ENCODE measurements at regions not wholly inside any gene's neighbourhood (a gene's known extent, or its start where the extent isn't known, plus 50 kb on each side); places are given as distances from the start of the nearest gene placed in this dataset.

DNA sequence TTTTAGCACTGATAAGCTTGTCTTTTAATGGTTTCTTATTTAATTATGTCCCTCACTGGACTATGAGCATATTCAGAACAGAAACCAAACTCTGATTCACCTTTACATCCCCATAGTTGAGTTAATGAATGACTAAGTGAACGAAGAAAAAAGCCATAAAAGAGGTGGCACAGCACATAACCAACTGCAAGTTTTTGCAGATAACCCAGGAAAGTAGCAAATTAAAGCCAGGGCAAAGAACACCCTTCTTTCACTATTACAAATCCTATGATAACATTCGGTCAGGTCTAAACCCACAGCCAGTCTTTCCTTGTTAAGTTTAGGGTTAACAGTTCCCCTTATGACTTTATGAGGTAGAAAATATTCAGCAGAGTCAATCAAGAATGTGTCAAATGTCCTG is 102.7 kb downstream of the RIN2 start:
- 86 to 93% methylated on average over 2 of the region's 2 CpGs for WGBS, 2 donors
- no peak for ATAC-seq (ENCODE audit: insufficient read depth, low FRiP score)
- no peak overlapping the region for H3K27ac ChIP-seq (ENCODE audit: low read depth in 1 of 2, low read length in 1 of 2)
- no peak overlapping the region for H3K9ac ChIP-seq (ENCODE audit: insufficient read depth in 1 of 2, low read length in 2 of 2)
- TF ChIP-seq, protein P1, sequence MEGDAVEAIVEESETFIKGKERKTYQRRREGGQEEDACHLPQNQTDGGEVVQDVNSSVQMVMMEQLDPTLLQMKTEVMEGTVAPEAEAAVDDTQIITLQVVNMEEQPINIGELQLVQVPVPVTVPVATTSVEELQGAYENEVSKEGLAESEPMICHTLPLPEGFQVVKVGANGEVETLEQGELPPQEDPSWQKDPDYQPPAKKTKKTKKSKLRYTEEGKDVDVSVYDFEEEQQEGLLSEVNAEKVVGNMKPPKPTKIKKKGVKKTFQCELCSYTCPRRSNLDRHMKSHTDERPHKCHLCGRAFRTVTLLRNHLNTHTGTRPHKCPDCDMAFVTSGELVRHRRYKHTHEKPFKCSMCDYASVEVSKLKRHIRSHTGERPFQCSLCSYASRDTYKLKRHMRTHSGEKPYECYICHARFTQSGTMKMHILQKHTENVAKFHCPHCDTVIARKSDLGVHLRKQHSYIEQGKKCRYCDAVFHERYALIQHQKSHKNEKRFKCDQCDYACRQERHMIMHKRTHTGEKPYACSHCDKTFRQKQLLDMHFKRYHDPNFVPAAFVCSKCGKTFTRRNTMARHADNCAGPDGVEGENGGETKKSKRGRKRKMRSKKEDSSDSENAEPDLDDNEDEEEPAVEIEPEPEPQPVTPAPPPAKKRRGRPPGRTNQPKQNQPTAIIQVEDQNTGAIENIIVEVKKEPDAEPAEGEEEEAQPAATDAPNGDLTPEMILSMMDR (IDR thresholded peaks at IDR 0.05; ENCODE audit: control extremely low read depth, extremely low read depth), result no peak
- no peak for DNase-seq
- no peaks in the 10 kb centered on the region for H3K27me3 ChIP-seq (ENCODE audit: control insufficient read depth in 3 of 3, insufficient read depth in 3 of 3, low read length in 2 of 3)
- no peaks in the 10 kb centered on the region for H3K9me3 ChIP-seq (ENCODE audit: control insufficient read depth in 4 of 4, insufficient read depth in 3 of 4, low read length in 3 of 4)
- H3K4me3 ChIP-seq, result no peak overlapping the region
- H3K4me1 ChIP-seq (ENCODE audit: control insufficient read depth in 5 of 5, insufficient read depth in 5 of 5, low read length in 5 of 5), result peaks cover 0 to 3% (median 0%) of the 10 kb centered on the region in 5 donors
- H3K36me3 ChIP-seq (ENCODE audit: control insufficient read depth in 4 of 4, insufficient read depth in 4 of 4, low read length in 4 of 4), result no peaks in the 10 kb centered on the region

DNA sequence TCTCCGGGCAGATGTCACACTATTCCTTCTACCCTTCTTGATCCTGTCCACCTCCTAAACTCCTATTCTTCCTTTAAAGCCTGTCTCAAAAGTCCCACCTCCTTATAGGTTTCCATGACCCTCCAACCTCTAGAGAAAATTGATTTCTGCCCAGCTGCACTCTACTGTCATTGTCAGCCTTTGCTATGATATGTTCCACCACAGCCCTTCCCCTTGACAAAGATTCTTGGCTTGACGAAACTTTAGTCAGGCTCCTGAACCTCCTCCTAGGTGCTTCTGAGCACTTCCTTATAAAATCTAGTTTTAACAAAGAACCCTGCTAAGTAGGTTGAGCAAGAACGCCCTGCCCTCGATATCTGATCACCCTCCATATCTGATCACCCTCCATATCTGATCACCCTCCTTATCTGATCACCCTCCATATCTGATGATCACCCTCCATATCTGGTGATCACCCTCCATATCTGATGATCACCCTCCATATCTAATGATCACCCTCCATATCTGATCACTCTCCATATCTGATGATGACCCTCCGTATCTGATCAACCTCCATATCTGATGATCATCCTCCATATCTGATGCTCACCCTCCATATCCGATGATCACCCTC is 103.2 kb downstream of the RIN2 start:
- H3K4me3 ChIP-seq, result no peak overlapping the region
- 89 to 96% methylated on average over 6 of the region's 6 CpGs for WGBS, 2 donors
- TF ChIP-seq, protein P1 (IDR thresholded peaks at IDR 0.05; ENCODE audit: control extremely low read depth, extremely low read depth), result no peak
- ATAC-seq (ENCODE audit: insufficient read depth, low FRiP score) (no peak), DNase-seq (no peak)
- H3K27ac ChIP-seq (ENCODE audit: low read depth in 1 of 2, low read length in 1 of 2), result no peak overlapping the region
- H3K27me3 ChIP-seq (ENCODE audit: control insufficient read depth in 3 of 3, insufficient read depth in 3 of 3, low read length in 2 of 3), result no peaks in the 10 kb centered on the region
- no peak overlapping the region for H3K9ac ChIP-seq (ENCODE audit: insufficient read depth in 1 of 2, low read length in 2 of 2)
- peaks cover 0 to 3% (median 0%) of the 10 kb centered on the region in 5 donors for H3K4me1 ChIP-seq (ENCODE audit: control insufficient read depth in 5 of 5, insufficient read depth in 5 of 5, low read length in 5 of 5)
- no peaks in the 10 kb centered on the region for H3K36me3 ChIP-seq (ENCODE audit: control insufficient read depth in 4 of 4, insufficient read depth in 4 of 4, low read length in 4 of 4)
- H3K9me3 ChIP-seq (ENCODE audit: control insufficient read depth in 4 of 4, insufficient read depth in 3 of 4, low read length in 3 of 4), result no peaks in the 10 kb centered on the region

DNA sequence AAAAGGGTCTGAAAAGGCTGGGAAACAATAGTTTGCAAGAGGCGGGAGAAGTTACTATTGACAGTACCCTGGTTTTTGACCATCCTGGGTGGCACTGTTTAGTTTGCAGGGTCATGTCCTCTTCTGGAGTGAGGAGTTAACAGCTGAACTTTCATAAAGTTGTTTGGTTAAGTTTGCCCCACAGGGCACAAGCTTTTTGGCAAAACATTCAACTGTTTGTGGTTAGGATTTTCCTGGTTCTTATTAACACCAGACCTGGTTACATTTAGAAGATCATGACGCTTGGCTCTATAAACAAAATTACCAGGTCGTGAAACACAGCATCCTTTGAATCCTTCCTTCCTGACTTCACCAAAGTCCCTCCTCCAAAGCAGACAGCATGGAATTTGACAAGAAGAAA is 106.1 kb downstream of the RIN2 start:
- Histone ChIP-seq H3K36me3 (ENCODE audit: control insufficient read depth in 4 of 4, insufficient read depth in 4 of 4, low read length in 4 of 4) (no peaks in the 10 kb centered on the region), H3K4me1 (ENCODE audit: control insufficient read depth in 5 of 5, insufficient read depth in 5 of 5, low read length in 5 of 5) (no peaks in the 10 kb centered on the region), H3K9me3 (ENCODE audit: control insufficient read depth in 4 of 4, insufficient read depth in 3 of 4, low read length in 3 of 4) (no peaks in the 10 kb centered on the region), H3K4me3 (no peak overlapping the region), H3K9ac (ENCODE audit: insufficient read depth in 1 of 2, low read length in 2 of 2) (no peak overlapping the region), H3K27me3 (ENCODE audit: control insufficient read depth in 3 of 3, insufficient read depth in 3 of 3, low read length in 2 of 3) (no peaks in the 10 kb centered on the region), H3K27ac (ENCODE audit: low read depth in 1 of 2, low read length in 1 of 2) (no peak overlapping the region)
- TF ChIP-seq, protein P1 (IDR thresholded peaks at IDR 0.05; ENCODE audit: control extremely low read depth, extremely low read depth), result no peak
- 41 to 53% methylated on average over 3 of the region's 3 CpGs for whole genome bisulfite sequencing, 2 donors
- DNase-seq (no peak), ATAC-seq (ENCODE audit: insufficient read depth, low FRiP score) (no peak)

DNA sequence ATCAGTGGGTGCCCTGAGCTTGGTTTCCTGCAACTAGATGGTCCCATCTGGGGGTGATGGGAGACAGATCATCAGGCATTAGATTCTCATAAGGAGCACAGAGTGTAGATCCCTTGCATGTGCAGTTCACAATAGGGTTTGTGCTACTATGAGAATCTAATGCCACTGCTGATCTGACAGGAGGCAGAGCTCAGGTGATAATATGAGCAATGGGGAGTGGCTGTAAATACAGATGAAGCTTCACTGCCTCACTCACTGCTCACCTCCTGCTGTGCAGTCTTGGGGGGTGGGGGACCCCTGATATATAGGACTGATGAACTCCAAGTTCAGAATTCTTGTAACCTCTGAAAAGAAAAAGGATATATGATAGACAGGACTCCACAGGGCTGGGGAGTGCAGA is 108.0 kb downstream of the RIN2 start:
- TF ChIP-seq, protein P1 (IDR thresholded peaks at IDR 0.05; ENCODE audit: control extremely low read depth, extremely low read depth), result no peak
- no peak overlapping the region for H3K27ac ChIP-seq (ENCODE audit: low read depth in 1 of 2, low read length in 1 of 2)
- H3K4me3 ChIP-seq, result no peak overlapping the region
- H3K9ac ChIP-seq (ENCODE audit: insufficient read depth in 1 of 2, low read length in 2 of 2), result no peak overlapping the region
- no peak for DNase-seq
- H3K27me3 ChIP-seq (ENCODE audit: control insufficient read depth in 3 of 3, insufficient read depth in 3 of 3, low read length in 2 of 3), result no peaks in the 10 kb centered on the region
- no peaks in the 10 kb centered on the region for H3K9me3 ChIP-seq (ENCODE audit: control insufficient read depth in 4 of 4, insufficient read depth in 3 of 4, low read length in 3 of 4)
- H3K4me1 ChIP-seq (ENCODE audit: control insufficient read depth in 5 of 5, insufficient read depth in 5 of 5, low read length in 5 of 5), result no peaks in the 10 kb centered on the region
- no peak for ATAC-seq (ENCODE audit: insufficient read depth, low FRiP score)
- no peaks in the 10 kb centered on the region for H3K36me3 ChIP-seq (ENCODE audit: control insufficient read depth in 4 of 4, insufficient read depth in 4 of 4, low read length in 4 of 4)
